H1 (cell line): ENCODE measurements at regions not wholly inside any gene's neighbourhood (a gene's known extent, or its start where the extent isn't known, plus 50 kb on each side); places are given as distances from the start of the nearest gene placed in this dataset.

Experiments used
- CTCF ChIA-PET: fragments of 300-600 bp; sonication (Branson Sonifier 250); formaldehyde crosslinking; loops from one replicate; lab custom pipeline; 2021; ENCODE audit not compliant: partially characterized antibody; lab: Charles Lee
- POLR2A ChIA-PET: fragments of 300-600 bp; sonication (Branson Sonifier 250); formaldehyde crosslinking; loops from one replicate; lab custom pipeline; 2021; ENCODE audit warnings: inconsistent platforms; ENCODE audit not compliant: partially characterized antibody; lab: Charles Lee
- DNase-seq, 2 experiments: peaks; one replicate each; pipeline versions ENCODE4 v3.0.0 to v3.0.0-alpha.2; 2010 to 2022; ENCODE audit warnings: low spot score in 2 of 2, low read depth in 1 of 2, mixed read lengths in 1 of 2
- FAIRE-seq: peaks from 2 replicates; lab custom pipeline; 2011; peaks lifted over from hg19 to GRCh38; lab: Jason Lieb, UNC
- H2AFZ ChIP-seq: 2 replicates; pipeline ENCODE4 v1.8.1; 2012; ENCODE audit warnings: low read length, inconsistent platforms
- H2AK5ac ChIP-seq: 2 replicates; pipeline ENCODE4 v1.6.1; 2013; ENCODE audit warnings: low read depth, low read length
- H2BK120ac ChIP-seq: replicated peaks from 2 replicates; pipeline ENCODE3; 2013; ENCODE audit warnings: low read depth, low read length, inconsistent platforms
- H2BK12ac ChIP-seq: 2 replicates; pipeline ENCODE4 v1.6.1; 2013; ENCODE audit warnings: low read depth, low read length
- H2BK15ac ChIP-seq: 2 replicates; pipeline ENCODE4 v1.6.1; 2013; ENCODE audit warnings: low read length
- H2BK20ac ChIP-seq: 2 replicates; pipeline ENCODE4 v1.6.1; 2013; ENCODE audit warnings: low read length
- H2BK5ac ChIP-seq: 2 replicates; pipeline ENCODE4 v1.6.1; 2013; ENCODE audit warnings: low read depth, low read length
- H3K14ac ChIP-seq: 2 replicates; pipeline ENCODE4 v1.6.1; 2013; ENCODE audit warnings: inconsistent platforms; ENCODE audit not compliant: insufficient read length
- H3K18ac ChIP-seq: 2 replicates; pipeline ENCODE4 v1.6.1; 2013; ENCODE audit warnings: low read length; ENCODE audit errors: extremely low read depth
- H3K23ac ChIP-seq: 2 replicates; pipeline ENCODE4 v1.6.1; 2013; ENCODE audit warnings: inconsistent platforms; ENCODE audit not compliant: insufficient read length
- H3K23me2 ChIP-seq: 2 replicates; pipeline ENCODE4 v1.6.1; 2013; ENCODE audit warnings: low read depth, low read length
- H3K27ac ChIP-seq: 2 replicates; pipeline ENCODE4 v1.6.1; 2011; ENCODE audit warnings: low read depth, low read length, inconsistent platforms
- H3K27me3 ChIP-seq, 4 experiments: replicated peaks in 1 of 4; 1 replicate in 1 of 4; 2 replicates in 3 of 4; pipeline versions ENCODE4 v1.6.1 to v1.8.1; 2011 to 2013; ENCODE audit warnings: low read length in 3 of 4, mild to moderate bottlenecking in 3 of 4, inconsistent platforms in 2 of 4, mixed read lengths in 2 of 4, moderate library complexity in 1 of 4; ENCODE audit not compliant: control insufficient read depth in 3 of 4, insufficient read depth in 3 of 4; ENCODE audit errors: extremely low read depth in 1 of 4
- H3K36me3 ChIP-seq, 4 experiments: 2 replicates each; pipeline versions ENCODE4 v1.6.1 to v1.8.1; 2011 to 2013; ENCODE audit warnings: mild to moderate bottlenecking in 4 of 4, low read length in 3 of 4, moderate library complexity in 2 of 4, control low read depth in 1 of 4, inconsistent platforms in 1 of 4; ENCODE audit not compliant: insufficient read depth in 4 of 4, control insufficient read depth in 2 of 4
- H3K4ac ChIP-seq: replicated peaks from 2 replicates; pipeline ENCODE3; 2013; ENCODE audit warnings: low read length, low read depth, mixed read lengths, inconsistent platforms; ENCODE audit not compliant: insufficient read length
- H3K4me1 ChIP-seq, 4 experiments: replicated peaks in 1 of 4; 1 replicate in 1 of 4; 2 replicates in 3 of 4; pipeline versions ENCODE4 v1.6.1 to v1.8.1; 2011 to 2013; ENCODE audit warnings: low read length in 3 of 4, inconsistent platforms in 2 of 4, mixed read lengths in 1 of 4; ENCODE audit not compliant: insufficient read depth in 4 of 4, control insufficient read depth in 3 of 4
- H3K4me2 ChIP-seq, 2 experiments: 2 replicates each; pipeline versions ENCODE4 v1.6.1 to v1.8.1; 2011 to 2013; ENCODE audit warnings: low read depth in 2 of 2, low read length in 2 of 2, control low read depth in 1 of 2, inconsistent platforms in 1 of 2, mild to moderate bottlenecking in 1 of 2; ENCODE audit not compliant: insufficient read depth in 1 of 2
- H3K4me3 ChIP-seq, 4 experiments: fragments of 200-600, 300-600 bp in 1 of 4; sonication (generic), shearing (Covaris generic), sonication (Bioruptor Twin) in 1 of 4; 2 replicates each; pipeline versions ENCODE4 v1.5.1 to v1.8.1; 2011 to 2016; ENCODE audit warnings: low read length in 4 of 4, low read depth in 3 of 4, control low read depth in 2 of 4, inconsistent platforms in 2 of 4, mild to moderate bottlenecking in 2 of 4, mixed read lengths in 1 of 4, moderate library complexity in 1 of 4; ENCODE audit not compliant: insufficient read depth in 2 of 4; ENCODE audit errors: extremely low read depth in 1 of 4
- H3K56ac ChIP-seq: replicated peaks from 2 replicates; pipeline ENCODE3; 2013; ENCODE audit warnings: low read depth, mild to moderate bottlenecking, mixed read lengths, low read length, inconsistent platforms; ENCODE audit not compliant: insufficient read length
- H3K79me1 ChIP-seq: 2 replicates; pipeline ENCODE4 v1.6.1; 2013; ENCODE audit warnings: low read depth, low read length, control low read depth
- H3K79me2 ChIP-seq, 2 experiments: 2 replicates each; pipeline versions ENCODE4 v1.6.1 to v1.8.1; 2012 to 2013; ENCODE audit warnings: low read length in 2 of 2, mild to moderate bottlenecking in 2 of 2, inconsistent platforms in 1 of 2; ENCODE audit not compliant: insufficient read depth in 2 of 2, control insufficient read depth in 1 of 2
- H3K9ac ChIP-seq, 4 experiments: replicated peaks in 1 of 4; 1 replicate in 1 of 4; 2 replicates in 3 of 4; pipeline versions ENCODE4 v1.6.1 to v1.8.1; 2011 to 2013; ENCODE audit warnings: low read depth in 3 of 4, low read length in 3 of 4, control low read depth in 2 of 4, mild to moderate bottlenecking in 2 of 4, moderate library complexity in 2 of 4, inconsistent platforms in 1 of 4; ENCODE audit errors: extremely low read depth in 1 of 4
- H3K9me3 ChIP-seq, 2 experiments: 2 replicates each; pipeline versions ENCODE4 v1.6.1 to v1.8.1; 2012 to 2013; ENCODE audit warnings: mild to moderate bottlenecking in 2 of 2, moderate library complexity in 2 of 2, control low read depth in 1 of 2, inconsistent platforms in 1 of 2, low read depth in 1 of 2, low read length in 1 of 2, mixed read lengths in 1 of 2; ENCODE audit not compliant: insufficient read depth in 2 of 2
- H4K20me1 ChIP-seq, 2 experiments: replicated peaks in 1 of 2; 2 replicates each; pipeline versions ENCODE3 to v1.8.1; 2011 to 2013; ENCODE audit warnings: inconsistent platforms in 2 of 2, low read length in 2 of 2, mild to moderate bottlenecking in 1 of 2; ENCODE audit not compliant: insufficient read depth in 2 of 2, control insufficient read depth in 1 of 2
- H4K5ac ChIP-seq: 2 replicates; pipeline ENCODE4 v1.6.1; 2013; ENCODE audit warnings: low read length, low read depth, mixed read lengths, inconsistent platforms; ENCODE audit not compliant: insufficient read length
- H4K8ac ChIP-seq: 2 replicates; pipeline ENCODE4 v1.8.0; 2013; ENCODE audit warnings: mild to moderate bottlenecking, moderate library complexity, low read length, inconsistent platforms; ENCODE audit not compliant: insufficient read depth; ENCODE audit errors: extremely low read depth
- H4K91ac ChIP-seq: replicated peaks from 2 replicates; pipeline ENCODE3; 2013; ENCODE audit warnings: low read length, mixed read lengths, inconsistent platforms; ENCODE audit not compliant: insufficient read length
- BCL11A ChIP-seq, 2 experiments: IDR thresholded peaks; one replicate each; pipeline ENCODE4 v1.6.1; 2011; ENCODE audit warnings: low read depth in 2 of 2, low read length in 2 of 2, mild to moderate bottlenecking in 2 of 2
- BRCA1 ChIP-seq: IDR thresholded peaks from 2 replicates; pipeline ENCODE4 v1.6.1; 2012; ENCODE audit warnings: low read depth, low read length, improper control_type of control experiment
- CBX5 ChIP-seq: fragments of 300-800, 300-1000 bp; sonication (generic); IDR thresholded peaks from 2 replicates; pipeline ENCODE4 v1.7.1; 2016; ENCODE audit warnings: antibody characterized with exemption, low read length, low read depth
- RAD21 ChIP-seq, 2 experiments: IDR thresholded peaks in 1 of 2; conservative IDR thresholded peaks in 1 of 2; 2 replicates each; pipeline ENCODE4 v1.6.1; 2011; ENCODE audit warnings: low read depth in 2 of 2, low read length in 2 of 2, improper control_type of control experiment in 1 of 2, inconsistent platforms in 1 of 2, mild to moderate bottlenecking in 1 of 2, moderate library complexity in 1 of 2
- WGBS, 2 experiments: shearing (Covaris generic) in 1 of 2; methylation state at CpG; one replicate each; pipeline versions ENCODE4 v1.1.6 to v1.1.7; 2013 to 2015; ENCODE audit warnings: low lambda C conversion rate in 2 of 2, mixed read lengths in 2 of 2, inconsistent platforms in 1 of 2, low coverage in 1 of 2, missing lambda C conversion rate in 1 of 2; ENCODE audit not compliant: insufficient replicate concordance in 2 of 2, insufficient coverage in 1 of 2, insufficient read length in 1 of 2; ENCODE audit errors: extremely low coverage in 1 of 2, missing lambda C conversion rate in 1 of 2; 5-methylcytosine and 5-hydroxymethylcytosine counted together

DNA sequence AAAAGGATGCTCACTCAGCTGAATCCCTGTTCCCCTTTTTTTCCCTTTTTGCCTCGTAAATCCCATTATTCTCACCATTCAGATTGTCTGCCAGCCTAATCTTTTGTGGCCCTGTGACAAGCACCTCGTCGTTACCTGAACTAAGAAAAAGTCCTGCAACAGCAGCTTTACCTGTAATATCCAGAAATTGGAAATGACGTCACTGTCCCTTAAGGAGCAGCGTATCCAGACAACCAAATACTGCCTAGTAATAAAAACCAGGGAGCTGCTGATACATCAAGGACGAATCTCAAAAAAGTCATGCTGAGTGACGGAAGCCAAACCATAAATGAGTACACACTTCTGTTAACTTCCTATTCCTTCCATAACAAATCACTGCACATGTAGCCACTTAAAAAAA is 694.9 kb downstream of the GALR1 start:
- H3K14ac ChIP-seq, result no peak overlapping the region
- FAIRE-seq, result no peak
- CTCF ChIA-PET, result no interaction called here

More for the DNA sequence above, 694.9 kb downstream of the GALR1 start:
- H2BK120ac ChIP-seq, result no peak overlapping the region
- H3K18ac ChIP-seq, result no peak overlapping the region
- H2BK12ac ChIP-seq, result no peak overlapping the region
- no peak overlapping the region for H3K56ac ChIP-seq
- no peak overlapping the region for H2BK5ac ChIP-seq
- H4K5ac ChIP-seq, result no peak overlapping the region
- no peak overlapping the region for H4K8ac ChIP-seq
- H3K27me3 ChIP-seq, result no peaks in the 10 kb centered on the region
- no peak for TF ChIP-seq BRCA1
- no peak for TF ChIP-seq CBX5
- TF ChIP-seq RAD21 (IDR thresholded peaks at IDR 0.05 in 1 of 2, conservative IDR thresholded peaks at IDR 0.05 in 1 of 2; ENCODE audit: low read depth in 2 of 2, low read length in 2 of 2), result no peak
- TF ChIP-seq BCL11A (IDR thresholded peaks at IDR 0.05; ENCODE audit: low read depth in 2 of 2, low read length in 2 of 2), result no peak
- TF ChIP-seq, all 59 proteins: peak for 0
- H3K23me2 ChIP-seq, result no peaks in the 10 kb centered on the region
- no peak overlapping the region for H3K9ac ChIP-seq
- no peak overlapping the region for H2AFZ ChIP-seq
- H3K27ac ChIP-seq, result no peak overlapping the region
- no peaks in the 10 kb centered on the region for H4K20me1 ChIP-seq
- H3K4me3 ChIP-seq, result no peak overlapping the region
- H3K79me1 ChIP-seq, result no peaks in the 10 kb centered on the region
- POLR2A ChIA-PET, result no interaction called here
- no peak overlapping the region for H2BK15ac ChIP-seq
- no peak overlapping the region for H2AK5ac ChIP-seq
- no peak overlapping the region for H3K23ac ChIP-seq
- no peaks in the 10 kb centered on the region for H3K4me1 ChIP-seq
- DNase-seq, result no peak
- H3K36me3 ChIP-seq, result no peaks in the 10 kb centered on the region
- no peak overlapping the region for H3K4me2 ChIP-seq
- no peak overlapping the region for H3K4ac ChIP-seq
- H3K9me3 ChIP-seq, result no peaks in the 10 kb centered on the region
- no peaks in the 10 kb centered on the region for H3K79me2 ChIP-seq
- H2BK20ac ChIP-seq, result no peak overlapping the region
- WGBS, 2 experiments, result 86% methylated on average over 7 of the region's 7 CpGs; no CpG with 5 or more reads in 1 of the 2 experiments
- no peak overlapping the region for H4K91ac ChIP-seq
